ENCODE measurements at regions not wholly inside any gene's neighbourhood (a gene's known extent, or its start where the extent isn't known, plus 50 kb on each side); places are given as distances from the start of the nearest gene placed in this dataset.

DNA sequence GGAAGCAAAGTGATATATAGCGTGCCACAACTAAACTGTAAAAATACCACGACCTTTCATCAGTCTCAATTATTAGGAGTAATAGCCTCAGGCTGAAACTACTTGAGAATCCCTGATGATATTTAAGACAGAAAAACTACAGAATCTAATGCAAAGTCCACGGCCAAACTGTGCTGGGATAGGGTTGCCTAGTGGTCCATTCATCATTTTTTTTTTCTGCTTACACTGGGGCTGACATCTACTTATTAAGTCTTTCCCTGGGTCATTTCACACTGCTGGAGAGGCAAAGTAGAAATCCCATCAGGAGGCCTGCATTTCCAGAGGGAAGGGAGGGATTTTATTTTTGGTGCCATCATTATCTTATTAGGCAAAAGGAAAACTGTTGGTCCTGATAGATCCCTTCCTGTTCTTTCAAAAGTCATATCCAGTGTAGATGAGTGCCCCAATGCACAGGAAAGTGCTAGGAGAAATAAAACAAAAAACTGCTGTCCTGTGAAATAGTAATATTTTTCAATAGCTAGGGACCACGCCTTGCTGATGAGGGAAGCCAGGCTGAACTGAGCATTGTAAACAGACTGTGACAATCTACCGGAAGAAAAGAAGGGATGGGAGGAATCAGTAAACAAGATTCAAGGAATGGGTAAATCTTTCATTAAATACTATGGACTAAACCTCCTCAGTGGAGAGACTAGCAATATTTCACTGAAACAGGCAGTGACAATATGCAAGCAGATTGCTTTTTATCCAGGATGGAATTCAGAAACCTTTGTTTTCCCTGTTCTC, 644.3 kb downstream of the IRS1 start:
- TF ChIP-seq, protein P1, sequence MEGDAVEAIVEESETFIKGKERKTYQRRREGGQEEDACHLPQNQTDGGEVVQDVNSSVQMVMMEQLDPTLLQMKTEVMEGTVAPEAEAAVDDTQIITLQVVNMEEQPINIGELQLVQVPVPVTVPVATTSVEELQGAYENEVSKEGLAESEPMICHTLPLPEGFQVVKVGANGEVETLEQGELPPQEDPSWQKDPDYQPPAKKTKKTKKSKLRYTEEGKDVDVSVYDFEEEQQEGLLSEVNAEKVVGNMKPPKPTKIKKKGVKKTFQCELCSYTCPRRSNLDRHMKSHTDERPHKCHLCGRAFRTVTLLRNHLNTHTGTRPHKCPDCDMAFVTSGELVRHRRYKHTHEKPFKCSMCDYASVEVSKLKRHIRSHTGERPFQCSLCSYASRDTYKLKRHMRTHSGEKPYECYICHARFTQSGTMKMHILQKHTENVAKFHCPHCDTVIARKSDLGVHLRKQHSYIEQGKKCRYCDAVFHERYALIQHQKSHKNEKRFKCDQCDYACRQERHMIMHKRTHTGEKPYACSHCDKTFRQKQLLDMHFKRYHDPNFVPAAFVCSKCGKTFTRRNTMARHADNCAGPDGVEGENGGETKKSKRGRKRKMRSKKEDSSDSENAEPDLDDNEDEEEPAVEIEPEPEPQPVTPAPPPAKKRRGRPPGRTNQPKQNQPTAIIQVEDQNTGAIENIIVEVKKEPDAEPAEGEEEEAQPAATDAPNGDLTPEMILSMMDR (IDR thresholded peaks at IDR 0.05) = no peak
- no peak for TF ChIP-seq POLR2A (IDR thresholded peaks at IDR 0.05)
- intact Hi-C loops (cut with DNase I; ENCODE audit: low total_unique reads) = no loop called here
- no peak overlapping the region for H3K27ac ChIP-seq

DNA sequence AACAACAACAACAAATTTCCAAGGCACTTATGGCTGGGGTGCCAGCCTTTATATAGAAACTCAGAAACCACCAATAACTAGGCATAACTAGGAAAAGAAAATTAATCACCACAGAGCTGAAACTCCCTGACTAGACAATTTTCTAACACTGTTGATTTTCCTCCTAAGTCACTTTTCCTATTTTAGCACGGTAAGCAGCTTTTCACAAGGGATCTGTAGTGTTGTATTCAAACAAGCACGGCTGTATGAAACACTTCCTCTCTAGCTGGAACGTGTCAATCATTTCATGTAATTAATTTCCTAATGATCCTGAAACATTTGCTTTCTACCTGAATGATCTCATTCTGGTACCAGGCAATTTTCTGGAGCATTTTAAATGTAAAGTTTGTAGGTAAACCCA, 645.0 kb downstream of the IRS1 start:
- intact Hi-C loops (cut with DNase I; ENCODE audit: low total_unique reads) = no loop called here
- Histone ChIP-seq H3K9me3 (no peaks in the 10 kb centered on the region), H3K36me3 (ENCODE audit: low read depth, missing control alignments) (no peaks in the 10 kb centered on the region), H3K27me3 (no peaks in the 10 kb centered on the region), H3K4me3 (no peak overlapping the region), H3K27ac (no peak overlapping the region), H3K4me1 (no peaks in the 10 kb centered on the region)
- DNase-seq = no peak
- TF ChIP-seq POLR2A (IDR thresholded peaks at IDR 0.05) = no peak
- TF ChIP-seq, protein P1 (IDR thresholded peaks at IDR 0.05) = no peak
- WGBS, 2 donors = 56 to 78% methylated on average over 3 of the region's 3 CpGs

More for the DNA sequence above, 644.3 kb downstream of the IRS1 start:
- H3K36me3 ChIP-seq (ENCODE audit: low read depth, missing control alignments) = no peaks in the 10 kb centered on the region
- no peaks in the 10 kb centered on the region for H3K9me3 ChIP-seq
- no peaks in the 10 kb centered on the region for H3K4me1 ChIP-seq
- 81 to 89% methylated on average over 5 of the region's 5 CpGs for WGBS, 2 donors
- DNase-seq = no peak
- H3K4me3 ChIP-seq = no peak overlapping the region
- no peaks in the 10 kb centered on the region for H3K27me3 ChIP-seq

- WGBS, 2 donors = 76 to 93% methylated on average over 3 of the region's 3 CpGs
- Histone ChIP-seq H3K9me3 (no peaks in the 10 kb centered on the region), H3K36me3 (ENCODE audit: low read depth, missing control alignments) (no peaks in the 10 kb centered on the region), H3K4me1 (no peaks in the 10 kb centered on the region), H3K27me3 (no peaks in the 10 kb centered on the region), H3K27ac (no peak overlapping the region), H3K4me3 (no peak overlapping the region)
- TF ChIP-seq, protein P1 (IDR thresholded peaks at IDR 0.05) = no peak
- no peak for TF ChIP-seq POLR2A (IDR thresholded peaks at IDR 0.05)
- DNase-seq = no peak
- intact Hi-C loops (cut with DNase I; ENCODE audit: low total_unique reads) = no loop called here
Measured at GRCh38 chr2:226153553-226153952, 646.1 kb downstream of the IRS1 start.

- no peaks in the 10 kb centered on the region for H3K27me3 ChIP-seq
- WGBS, 2 donors = 17 to 42% methylated on average over 1 of the region's 1 CpG
- intact Hi-C loops (cut with DNase I; ENCODE audit: low total_unique reads) = no loop called here
- no peak overlapping the region for H3K27ac ChIP-seq
- DNase-seq = no peak
- no peak overlapping the region for H3K4me3 ChIP-seq
- no peaks in the 10 kb centered on the region for H3K36me3 ChIP-seq (ENCODE audit: low read depth, missing control alignments)
- no peaks in the 10 kb centered on the region for H3K9me3 ChIP-seq
- H3K4me1 ChIP-seq = no peaks in the 10 kb centered on the region
- TF ChIP-seq, protein P1 (IDR thresholded peaks at IDR 0.05) = no peak
- TF ChIP-seq POLR2A (IDR thresholded peaks at IDR 0.05) = no peak
Measured at GRCh38 chr2:226151157-226151556, 648.5 kb downstream of the IRS1 start.

- Histone ChIP-seq H3K27me3 (no peaks in the 10 kb centered on the region), H3K9me3 (no peaks in the 10 kb centered on the region), H3K27ac (no peak overlapping the region), H3K36me3 (ENCODE audit: low read depth, missing control alignments) (no peaks in the 10 kb centered on the region), H3K4me3 (no peak overlapping the region), H3K4me1 (no peaks in the 10 kb centered on the region)
- WGBS, 2 donors = 78 to 82% methylated on average over 2 of the region's 2 CpGs
- intact Hi-C loops (cut with DNase I; ENCODE audit: low total_unique reads) = no loop called here
- no peak for DNase-seq
- TF ChIP-seq, protein P1 (IDR thresholded peaks at IDR 0.05) = no peak
- TF ChIP-seq POLR2A (IDR thresholded peaks at IDR 0.05) = no peak
Measured at GRCh38 chr2:226143091-226143490, 656.5 kb downstream of the IRS1 start.

All from testis (tissue), 2 donors.